HG03280 (cell line): ENCODE measurements at regions not wholly inside any gene's neighbourhood (a gene's known extent, or its start where the extent isn't known, plus 50 kb on each side); places are given as distances from the start of the nearest gene placed in this dataset.

Source experiments
- ATAC-seq: cut with Tn5 transposase; IDR thresholded peaks from one replicate; pipeline ENCODE4 v1.9.1; 2021; ENCODE audit warnings: mild to moderate bottlenecking, moderate library complexity; ENCODE audit not compliant: unreplicated experiment

GRCh38 chr4:62208921-62209320 is 1008.8 kb downstream of the ADGRL3 start:
- ATAC-seq = no peak

GRCh38 chr4:62204136-62204535 is 1004.0 kb downstream of the ADGRL3 start:
- ATAC-seq = no peak

- ATAC-seq = no peak
Measured at GRCh38 chr4:62199291-62199810, 999.2 kb downstream of the ADGRL3 start.

GRCh38 chr4:62196338-62196737 is 996.2 kb downstream of the ADGRL3 start:
- no peak for ATAC-seq

- ATAC-seq = no peak
Measured at GRCh38 chr4:62194342-62194741, 994.2 kb downstream of the ADGRL3 start.

- ATAC-seq = no peak
Measured at GRCh38 chr4:62193761-62194160, 993.6 kb downstream of the ADGRL3 start.

GRCh38 chr4:62191451-62192240 is 991.5 kb downstream of the ADGRL3 start:
- no peak for ATAC-seq

GRCh38 chr4:62170235-62170634 is 970.1 kb downstream of the ADGRL3 start:
- no peak for ATAC-seq

- no peak for ATAC-seq
Measured at GRCh38 chr4:62168681-62169080, 968.6 kb downstream of the ADGRL3 start.

GRCh38 chr4:62162606-62163005 is 962.5 kb downstream of the ADGRL3 start:
- no peak for ATAC-seq

- ATAC-seq = no peak
Measured at GRCh38 chr4:62161446-62161845, 961.3 kb downstream of the ADGRL3 start.

GRCh38 chr4:62159876-62160275 is 959.8 kb downstream of the ADGRL3 start:
- ATAC-seq = no peak

- ATAC-seq = no peak
Measured at GRCh38 chr4:62159306-62159705, 959.2 kb downstream of the ADGRL3 start.

- ATAC-seq = no peak
Measured at GRCh38 chr4:62156205-62156604, 956.1 kb downstream of the ADGRL3 start.

GRCh38 chr4:62145276-62145675 is 945.1 kb downstream of the ADGRL3 start:
- ATAC-seq = no peak

GRCh38 chr4:62144431-62144830 is 944.3 kb downstream of the ADGRL3 start:
- no peak for ATAC-seq

GRCh38 chr4:62135565-62136156 is 935.5 kb downstream of the ADGRL3 start:
- no peak for ATAC-seq

- ATAC-seq = no peak
Measured at GRCh38 chr4:62133977-62134376, 933.9 kb downstream of the ADGRL3 start.

GRCh38 chr4:62133101-62133897 is 933.2 kb downstream of the ADGRL3 start:
- ATAC-seq = no peak

GRCh38 chr4:62131049-62131448 is 930.9 kb downstream of the ADGRL3 start:
- ATAC-seq = no peak

GRCh38 chr4:62130637-62131036 is 930.5 kb downstream of the ADGRL3 start:
- no peak for ATAC-seq

GRCh38 chr4:62130230-62130629 is 930.1 kb downstream of the ADGRL3 start:
- ATAC-seq = no peak
